Bronchial epithelial cell (primary cell): ENCODE measurements at regions not wholly inside any gene's neighbourhood (a gene's known extent, or its start where the extent isn't known, plus 50 kb on each side); places are given as distances from the start of the nearest gene placed in this dataset.

Experiments
- DNase-seq: peaks from one replicate; pipeline ENCODE4 v3.0.0-alpha.2; 2010; ENCODE audit warnings: low read depth
- FAIRE-seq: peaks from 2 replicates; lab custom pipeline; 2011; peaks lifted over from hg19 to GRCh38; lab: Jason Lieb, UNC
- H3K27me3 ChIP-seq: 2 replicates; pipeline ENCODE4 v1.5.1; 2011; ENCODE audit warnings: low read length; ENCODE audit not compliant: control insufficient read depth, insufficient read depth
- H3K36me3 ChIP-seq: 2 replicates; pipeline ENCODE4 v1.5.1; 2011; ENCODE audit warnings: low read length; ENCODE audit not compliant: control insufficient read depth, insufficient read depth
- H3K4me3 ChIP-seq: 2 replicates; pipeline ENCODE4 v1.5.1; 2011; ENCODE audit warnings: mild to moderate bottlenecking, low read depth, low read length, control low read depth
- TF ChIP-seq, protein P1 (sequence below): IDR thresholded peaks from 2 replicates; pipeline ENCODE4 v1.5.1; 2011; ENCODE audit warnings: mild to moderate bottlenecking, moderate library complexity, low read length, control low read depth, inconsistent platforms; ENCODE audit not compliant: insufficient read depth, severe bottlenecking

DNA sequence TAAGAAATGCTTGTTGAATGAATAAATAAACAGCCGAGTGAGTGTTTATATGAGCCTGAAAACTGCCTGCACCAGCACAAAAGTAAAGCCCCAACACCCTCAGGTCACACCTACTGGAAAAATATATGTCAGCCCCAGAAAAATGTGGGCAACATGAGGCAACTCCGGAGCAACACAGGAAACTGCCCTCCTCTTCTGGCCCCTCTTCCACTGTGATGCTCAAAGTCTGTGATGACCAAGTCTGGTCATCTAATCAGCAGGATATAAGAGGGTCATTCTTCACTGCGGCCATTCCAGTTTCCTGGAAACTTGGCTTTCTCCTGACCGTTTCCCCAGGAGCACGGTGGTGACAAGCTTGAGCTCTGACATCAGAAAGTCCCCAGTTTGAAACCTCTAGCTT, 159.6 kb upstream of the PZP start:
- TF ChIP-seq, protein P1, sequence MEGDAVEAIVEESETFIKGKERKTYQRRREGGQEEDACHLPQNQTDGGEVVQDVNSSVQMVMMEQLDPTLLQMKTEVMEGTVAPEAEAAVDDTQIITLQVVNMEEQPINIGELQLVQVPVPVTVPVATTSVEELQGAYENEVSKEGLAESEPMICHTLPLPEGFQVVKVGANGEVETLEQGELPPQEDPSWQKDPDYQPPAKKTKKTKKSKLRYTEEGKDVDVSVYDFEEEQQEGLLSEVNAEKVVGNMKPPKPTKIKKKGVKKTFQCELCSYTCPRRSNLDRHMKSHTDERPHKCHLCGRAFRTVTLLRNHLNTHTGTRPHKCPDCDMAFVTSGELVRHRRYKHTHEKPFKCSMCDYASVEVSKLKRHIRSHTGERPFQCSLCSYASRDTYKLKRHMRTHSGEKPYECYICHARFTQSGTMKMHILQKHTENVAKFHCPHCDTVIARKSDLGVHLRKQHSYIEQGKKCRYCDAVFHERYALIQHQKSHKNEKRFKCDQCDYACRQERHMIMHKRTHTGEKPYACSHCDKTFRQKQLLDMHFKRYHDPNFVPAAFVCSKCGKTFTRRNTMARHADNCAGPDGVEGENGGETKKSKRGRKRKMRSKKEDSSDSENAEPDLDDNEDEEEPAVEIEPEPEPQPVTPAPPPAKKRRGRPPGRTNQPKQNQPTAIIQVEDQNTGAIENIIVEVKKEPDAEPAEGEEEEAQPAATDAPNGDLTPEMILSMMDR: no peak
- H3K27me3 ChIP-seq: no peaks in the 10 kb centered on the region
- DNase-seq (no peak), FAIRE-seq (peak; percentile 40)
- no peak overlapping the region for H3K4me3 ChIP-seq
- no peaks in the 10 kb centered on the region for H3K36me3 ChIP-seq

DNA sequence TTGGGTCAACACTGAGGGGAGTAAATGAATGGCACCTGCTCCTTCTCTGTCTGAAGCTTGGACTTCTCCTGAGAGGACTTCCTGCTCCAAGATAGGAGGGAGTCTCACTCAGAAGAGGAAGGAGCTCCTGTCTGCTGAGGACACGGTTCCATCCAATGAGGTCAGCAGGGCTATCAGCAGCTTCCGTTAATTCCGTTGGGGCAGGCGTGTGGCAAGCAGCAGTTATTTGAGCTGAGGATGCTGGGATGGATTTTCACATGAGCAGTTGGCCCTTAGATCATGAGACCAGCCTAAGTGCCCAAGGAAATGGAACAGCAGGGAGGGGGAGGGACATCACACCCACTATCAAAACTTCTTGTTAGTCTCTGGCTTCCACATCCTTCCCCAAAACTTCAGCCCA, 159.0 kb upstream of the PZP start:
- FAIRE-seq (peak; percentile 58), DNase-seq (no peak)
- Histone ChIP-seq H3K36me3 (no peaks in the 10 kb centered on the region), H3K27me3 (no peaks in the 10 kb centered on the region), H3K4me3 (no peak overlapping the region)
- TF ChIP-seq, protein P1: no peak

DNA sequence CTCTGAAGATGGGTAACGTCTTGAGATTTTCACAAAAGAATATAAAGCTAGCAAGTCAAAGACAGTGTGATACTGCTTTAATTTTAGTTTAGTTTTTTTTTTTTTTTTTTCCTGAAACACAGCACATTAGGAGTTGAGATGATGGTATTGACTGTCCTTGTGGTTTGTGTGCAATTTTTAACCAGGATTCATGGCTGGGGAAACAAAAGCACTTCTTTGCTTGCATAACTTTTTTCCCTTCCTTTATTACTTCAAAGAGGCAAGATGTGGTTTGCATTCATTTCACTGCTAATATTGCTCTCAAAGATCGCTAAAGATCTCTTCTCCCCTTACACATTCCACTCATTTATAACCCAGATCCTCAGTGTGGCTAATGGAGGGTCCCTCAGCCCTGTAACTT, 157.1 kb upstream of the PZP start:
- DNase-seq (peak; percentile 52), FAIRE-seq (no peak)
- no peaks in the 10 kb centered on the region for H3K27me3 ChIP-seq
- H3K36me3 ChIP-seq: no peaks in the 10 kb centered on the region
- TF ChIP-seq, protein P1: no peak
- H3K4me3 ChIP-seq: no peak overlapping the region

DNA sequence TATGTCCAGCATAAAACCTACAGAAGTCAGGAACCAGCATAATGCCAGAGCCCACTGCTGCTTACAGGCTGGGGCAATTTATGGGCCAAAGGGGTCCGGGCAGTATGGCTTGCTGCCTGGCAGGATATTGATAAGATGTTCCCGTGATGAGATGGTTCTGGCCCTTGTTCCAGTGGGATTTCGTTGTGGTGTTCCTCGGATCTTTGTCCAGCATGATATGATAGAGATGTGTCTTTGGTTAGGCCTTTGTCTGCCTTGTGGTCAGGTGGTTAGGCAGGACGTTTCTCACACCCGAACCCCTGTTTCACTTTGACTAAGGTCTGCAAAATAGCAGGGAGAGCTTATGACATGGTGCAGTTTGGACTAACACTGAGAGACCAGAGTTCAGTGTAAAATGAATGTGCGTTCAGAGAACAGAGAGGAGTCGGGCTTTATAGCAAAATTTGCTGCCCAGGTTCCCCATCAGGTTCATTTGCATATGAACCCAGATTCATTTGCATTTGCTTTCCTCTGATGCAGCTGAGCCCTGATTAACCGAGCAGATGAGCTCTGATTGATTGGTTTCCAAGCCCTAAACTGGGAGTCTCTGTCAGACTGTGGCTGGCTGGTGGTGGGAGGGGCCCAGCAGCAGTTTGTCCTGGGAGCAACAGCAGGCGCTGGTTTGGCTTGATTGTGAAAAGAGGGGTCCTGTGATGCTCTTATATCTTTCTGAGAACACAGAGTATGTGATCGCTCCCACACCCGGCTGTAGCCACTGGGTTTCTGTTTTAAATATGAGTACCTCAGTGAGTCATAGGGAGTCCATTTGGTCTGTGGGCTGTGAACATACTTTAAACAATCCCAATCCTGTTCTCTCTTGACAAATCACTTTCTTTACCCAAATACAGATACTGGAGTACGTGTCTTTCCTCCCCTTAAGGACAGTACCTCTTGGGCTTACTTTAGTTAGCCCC, 156.3 kb upstream of the PZP start:
- TF ChIP-seq, protein P1: no peak
- DNase-seq (peak; percentile 92), FAIRE-seq (no peak)
- H3K27me3 ChIP-seq: no peaks in the 10 kb centered on the region
- no peak overlapping the region for H3K4me3 ChIP-seq
- no peaks in the 10 kb centered on the region for H3K36me3 ChIP-seq

DNA sequence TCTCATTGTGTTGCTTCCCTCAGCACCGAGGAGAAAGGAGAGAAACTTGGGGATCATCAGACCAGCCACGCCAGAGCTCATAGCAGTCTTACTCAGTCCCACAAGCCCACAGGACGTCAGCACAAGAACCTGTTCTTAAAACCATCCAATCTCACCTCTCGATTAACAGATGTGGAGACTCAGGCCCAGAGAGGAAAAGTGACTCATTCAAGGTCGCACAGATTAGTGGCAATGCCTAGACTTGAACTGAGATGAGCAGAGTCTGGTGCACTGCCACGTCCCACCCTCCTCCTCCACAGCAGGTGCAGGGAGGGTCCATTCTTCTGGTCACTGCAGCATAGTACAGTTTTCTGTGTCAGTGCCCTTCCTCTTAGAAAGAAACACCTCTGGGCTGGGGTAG, 154.9 kb upstream of the PZP start:
- Histone ChIP-seq H3K4me3 (no peak overlapping the region), H3K27me3 (no peaks in the 10 kb centered on the region), H3K36me3 (no peaks in the 10 kb centered on the region)
- FAIRE-seq (no peak), DNase-seq (peak; percentile 62)
- TF ChIP-seq, protein P1: no peak
